Umbilical cord (tissue), 1 donor: ENCODE measurements at regions not wholly inside any gene's neighbourhood (a gene's known extent, or its start where the extent isn't known, plus 50 kb on each side); places are given as distances from the start of the nearest gene placed in this dataset.
"Not testable (repeated sequence)": the region's sequence is repeated elsewhere in the genome, so short reads cannot be mapped to it uniquely, and the experiment has no call there.

Source experiments
- DNase-seq: peaks from one replicate; pipeline ENCODE4 v3.0.0-alpha.2; 2015; ENCODE audit warnings: low spot score

- no peak for DNase-seq
Measured at GRCh38 chr6:79431537-79431933, 105.7 kb downstream of the LCA5 start.

GRCh38 chr6:79430913-79431536 lies 106.2 kb downstream of the LCA5 start:
- no peak for DNase-seq

GRCh38 chr6:79427721-79428120 lies 109.5 kb downstream of the LCA5 start:
- no peak for DNase-seq

- DNase-seq: no peak
Measured at GRCh38 chr6:79426625-79427278, 110.5 kb downstream of the LCA5 start.

GRCh38 chr6:79425589-79426311 lies 111.5 kb downstream of the LCA5 start:
- DNase-seq: no peak

- DNase-seq: no peak
Measured at GRCh38 chr6:79423216-79423615, 114.0 kb downstream of the LCA5 start.

GRCh38 chr6:79422666-79423065 lies 114.6 kb downstream of the LCA5 start:
- no peak for DNase-seq

- peak; percentile 83 for DNase-seq
Measured at GRCh38 chr6:79421707-79422484, 115.3 kb downstream of the LCA5 start.

- DNase-seq: peak; percentile 32
Measured at GRCh38 chr6:79421001-79421411, 116.2 kb downstream of the LCA5 start.

- no peak for DNase-seq
Measured at GRCh38 chr6:79420054-79420453, 117.2 kb downstream of the LCA5 start.

GRCh38 chr6:79416931-79417330 lies 120.3 kb downstream of the LCA5 start:
- peak; percentile 20 for DNase-seq

- DNase-seq: peak; percentile 43
Measured at GRCh38 chr6:79413562-79414002, 123.6 kb downstream of the LCA5 start.

GRCh38 chr6:79410806-79411205 lies 126.4 kb downstream of the LCA5 start:
- DNase-seq: no peak

GRCh38 chr6:79408256-79408974 lies 128.8 kb downstream of the LCA5 start:
- DNase-seq: no peak

- DNase-seq: no peak
Measured at GRCh38 chr6:79404677-79405076, 132.6 kb downstream of the LCA5 start.

GRCh38 chr6:79404261-79404660 lies 133.0 kb downstream of the LCA5 start:
- DNase-seq: no peak

GRCh38 chr6:79403563-79403962 lies 133.7 kb downstream of the LCA5 start:
- DNase-seq: no peak

GRCh38 chr6:79403086-79403485 lies 134.1 kb downstream of the LCA5 start:
- DNase-seq: no peak

- no peak for DNase-seq
Measured at GRCh38 chr6:79399499-79399898, 137.7 kb downstream of the LCA5 start.

- DNase-seq: not testable (repeated sequence)
Measured at GRCh38 chr6:79398617-79399016, 138.6 kb downstream of the LCA5 start.

- no peak for DNase-seq
Measured at GRCh38 chr6:79396625-79397024, 140.6 kb downstream of the LCA5 start.
